GM19351 (cell line): ENCODE measurements at regions not wholly inside any gene's neighbourhood (a gene's known extent, or its start where the extent isn't known, plus 50 kb on each side); places are given as distances from the start of the nearest gene placed in this dataset.

Experiments
- ATAC-seq: cut with Tn5 transposase; IDR thresholded peaks from one replicate; pipeline ENCODE4 v1.9.1; 2021; ENCODE audit warnings: mild to moderate bottlenecking, moderate library complexity; ENCODE audit not compliant: unreplicated experiment

GRCh38 chr6:140321891-140322290 is 947.4 kb upstream of the CITED2 start:
- ATAC-seq: no peak

GRCh38 chr6:140320081-140321080 is 945.9 kb upstream of the CITED2 start:
- no peak for ATAC-seq

DNA sequence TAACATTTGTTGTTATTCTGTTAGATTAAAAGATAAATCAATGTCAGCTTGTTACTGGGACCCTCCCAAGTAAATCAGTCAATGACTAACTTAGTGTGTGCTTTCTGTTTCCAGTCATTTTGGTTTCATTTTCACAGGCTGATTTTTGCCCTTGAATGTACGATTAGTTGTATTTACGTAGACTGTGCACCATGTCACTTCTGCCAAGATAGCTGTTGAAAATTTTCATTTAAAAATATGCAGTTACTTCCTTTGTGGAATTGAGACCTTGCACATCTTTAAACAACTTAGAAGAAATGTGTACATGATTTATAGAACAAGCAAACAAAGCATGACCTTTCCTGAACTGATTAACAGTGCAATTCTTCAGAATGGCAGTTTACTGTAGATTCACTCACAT is 944.8 kb upstream of the CITED2 start:
- ATAC-seq: peak; percentile 75

DNA sequence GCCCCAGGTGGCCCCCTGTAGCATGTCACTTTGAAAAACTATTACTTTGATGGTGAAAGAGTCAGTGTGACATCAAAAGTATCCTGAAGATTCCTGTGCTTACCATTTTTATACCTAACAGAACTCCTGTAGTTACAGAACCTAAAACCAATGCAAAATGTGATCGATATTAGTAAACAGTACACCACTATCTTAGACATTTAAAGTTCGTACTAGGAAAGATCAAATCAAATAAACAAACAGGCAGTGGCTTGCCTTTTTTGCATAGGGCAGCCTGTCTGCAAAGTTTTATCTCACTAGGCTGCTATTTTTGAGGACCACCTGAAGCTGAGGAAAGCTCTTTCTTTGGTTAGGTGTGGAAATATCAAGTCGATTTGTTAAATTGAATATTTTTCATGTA is 944.0 kb upstream of the CITED2 start:
- ATAC-seq: no peak

DNA sequence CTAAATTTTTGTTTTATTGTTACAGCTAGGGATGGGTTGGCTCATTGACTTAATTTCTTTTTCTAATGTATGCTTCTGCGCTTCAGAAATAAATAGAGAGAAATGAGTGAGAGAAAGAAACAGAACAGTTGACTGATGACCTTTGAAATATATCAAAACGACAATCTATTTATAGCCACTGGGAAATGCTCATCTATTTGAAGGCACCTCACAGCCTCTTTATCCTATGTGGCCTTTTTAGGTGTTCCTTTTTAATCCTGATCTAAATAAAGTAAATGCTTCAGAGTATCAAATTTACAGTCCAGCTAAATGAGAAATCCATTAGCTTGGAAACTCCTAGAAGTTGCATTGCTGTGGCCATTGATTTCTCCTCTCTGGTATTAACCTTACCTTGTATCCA is 943.5 kb upstream of the CITED2 start:
- no peak for ATAC-seq

DNA sequence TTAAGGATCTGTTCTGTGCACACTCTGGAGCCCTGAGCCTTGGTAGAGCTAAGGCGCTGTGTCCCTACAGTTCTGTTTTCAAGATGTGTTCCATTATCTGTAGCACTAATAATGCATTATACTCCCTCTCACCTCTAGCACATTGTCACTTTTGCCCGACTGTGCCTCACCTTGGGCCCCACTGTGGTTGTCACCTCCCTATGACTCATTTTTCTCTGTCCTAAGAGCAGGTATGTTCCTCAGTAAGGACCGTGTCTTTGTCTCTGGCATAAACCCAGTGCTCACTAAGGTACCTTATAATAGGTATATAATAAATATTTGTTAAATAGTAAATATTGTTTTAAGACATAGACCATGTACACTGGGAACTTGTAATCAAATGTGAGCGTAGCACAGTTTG is 942.5 kb upstream of the CITED2 start:
- no peak for ATAC-seq

GRCh38 chr6:140314682-140315081 is 940.2 kb upstream of the CITED2 start:
- no peak for ATAC-seq

GRCh38 chr6:140311146-140311545 is 936.7 kb upstream of the CITED2 start:
- ATAC-seq: no peak

DNA sequence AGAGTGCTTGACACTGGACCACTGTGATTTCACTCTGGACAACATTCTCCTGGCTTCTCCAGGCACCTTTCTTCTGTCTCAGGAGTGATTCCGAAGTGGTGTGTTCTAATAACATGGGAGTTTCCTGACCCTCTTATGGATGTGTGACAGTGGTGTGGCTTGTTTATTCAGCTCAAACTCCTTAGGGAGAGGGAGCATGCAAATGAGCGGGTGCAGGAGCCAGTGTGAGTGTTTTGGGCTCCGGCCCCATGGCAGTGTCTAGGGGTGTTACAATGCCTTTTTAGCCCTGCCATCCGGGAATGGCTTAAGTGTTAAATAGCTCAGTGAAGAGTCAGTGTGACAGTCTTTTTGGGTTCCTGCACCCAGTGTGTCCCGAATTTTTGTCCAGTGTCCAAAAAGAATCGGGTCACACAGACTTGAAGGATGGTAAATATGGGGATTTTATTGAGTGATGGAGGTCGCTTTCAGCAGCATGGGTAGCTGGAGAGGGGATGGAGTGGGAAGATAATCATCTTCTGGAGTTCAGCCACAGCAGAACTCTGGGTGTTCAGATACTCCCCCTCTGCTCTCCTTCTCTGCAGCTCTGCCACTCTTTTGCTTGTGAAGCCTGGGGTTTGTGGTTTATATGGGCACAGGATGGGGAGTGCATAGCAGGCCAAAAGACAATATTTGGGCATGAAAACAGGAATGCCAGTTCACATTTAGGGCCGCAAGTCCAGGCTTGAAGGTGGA is 928.9 kb upstream of the CITED2 start:
- no peak for ATAC-seq

GRCh38 chr6:140300331-140300730 is 925.9 kb upstream of the CITED2 start:
- ATAC-seq: no peak

GRCh38 chr6:140289186-140289585 is 914.7 kb upstream of the CITED2 start:
- no peak for ATAC-seq

- no peak for ATAC-seq
Observed at GRCh38 chr6:140285998-140286690, 911.7 kb upstream of the CITED2 start.

- ATAC-seq: no peak
Observed at GRCh38 chr6:140285471-140285870, 911.0 kb upstream of the CITED2 start.

- ATAC-seq: no peak
Observed at GRCh38 chr6:140284871-140285270, 910.4 kb upstream of the CITED2 start.

DNA sequence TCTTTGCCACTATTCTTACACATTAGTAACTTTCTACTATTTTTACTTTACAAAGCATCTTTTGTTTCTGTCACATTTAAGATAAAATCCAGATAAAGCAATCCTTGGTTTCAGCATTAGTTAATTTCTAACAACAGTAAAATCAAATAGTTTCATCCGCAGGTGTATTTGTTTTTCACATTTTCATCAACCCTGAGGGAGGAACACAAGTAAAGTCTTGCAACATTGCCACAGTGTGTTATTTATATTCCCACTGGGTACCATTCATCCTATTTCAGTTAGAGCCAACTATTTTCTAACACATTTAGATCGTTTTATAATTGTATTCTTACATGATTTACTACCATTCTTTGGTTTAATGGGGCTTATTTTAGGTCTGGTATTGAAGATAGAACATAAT is 908.7 kb upstream of the CITED2 start:
- ATAC-seq: no peak

DNA sequence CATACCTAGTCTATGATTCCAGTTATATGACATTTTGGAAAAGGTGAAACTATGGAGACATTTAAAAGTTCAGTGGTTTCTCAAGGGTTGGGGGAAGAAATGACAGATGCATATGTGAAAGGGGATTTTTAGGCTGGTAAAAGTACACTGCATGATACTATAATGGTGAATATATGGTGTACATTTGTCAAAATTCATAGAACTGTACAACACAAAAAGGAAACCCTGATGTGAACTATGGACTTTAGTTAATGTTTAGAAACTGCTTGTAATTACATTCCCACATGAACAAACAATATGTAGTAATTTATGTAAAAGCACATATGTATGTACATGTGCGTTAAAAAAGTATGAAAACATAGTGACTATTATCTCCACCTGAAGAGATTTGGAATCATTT is 907.3 kb upstream of the CITED2 start:
- no peak for ATAC-seq

DNA sequence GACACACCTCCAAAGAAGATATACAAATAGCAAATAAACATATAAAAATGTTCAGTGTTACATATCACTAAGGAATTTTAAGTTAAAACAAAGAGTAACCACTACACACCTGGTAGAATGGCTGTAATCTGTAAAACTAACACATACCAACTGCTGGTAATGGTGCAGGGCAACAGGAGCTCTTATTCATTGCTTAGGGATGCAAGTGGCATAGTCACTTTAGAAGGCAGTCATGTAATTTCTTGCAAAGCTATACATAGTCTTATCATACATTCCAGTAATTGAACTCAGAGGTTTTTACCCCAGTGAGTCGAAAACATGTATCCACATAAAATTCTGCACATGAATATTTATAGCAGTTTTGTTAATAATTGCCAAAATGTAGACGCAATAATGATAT is 906.8 kb upstream of the CITED2 start:
- ATAC-seq: no peak

DNA sequence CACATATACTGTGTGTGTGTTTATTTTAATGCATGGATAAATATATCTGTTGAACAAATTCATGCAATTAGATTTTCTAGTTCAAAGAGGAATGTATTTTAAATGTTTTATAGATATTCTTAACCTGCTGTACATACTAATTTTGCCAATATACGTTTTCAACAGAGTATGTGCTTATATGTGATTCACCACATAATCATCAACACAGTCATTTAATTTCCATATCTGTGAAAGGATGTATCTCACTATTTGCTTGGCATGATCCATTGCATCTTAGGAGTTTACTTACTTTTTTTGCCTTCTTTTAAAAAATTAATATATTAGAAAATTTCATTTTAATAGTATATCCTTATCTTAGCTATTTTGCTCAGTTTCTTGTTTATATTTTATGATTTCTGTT is 902.3 kb upstream of the CITED2 start:
- ATAC-seq: no peak

- ATAC-seq: no peak
Observed at GRCh38 chr6:140276133-140276532, 901.7 kb upstream of the CITED2 start.

DNA sequence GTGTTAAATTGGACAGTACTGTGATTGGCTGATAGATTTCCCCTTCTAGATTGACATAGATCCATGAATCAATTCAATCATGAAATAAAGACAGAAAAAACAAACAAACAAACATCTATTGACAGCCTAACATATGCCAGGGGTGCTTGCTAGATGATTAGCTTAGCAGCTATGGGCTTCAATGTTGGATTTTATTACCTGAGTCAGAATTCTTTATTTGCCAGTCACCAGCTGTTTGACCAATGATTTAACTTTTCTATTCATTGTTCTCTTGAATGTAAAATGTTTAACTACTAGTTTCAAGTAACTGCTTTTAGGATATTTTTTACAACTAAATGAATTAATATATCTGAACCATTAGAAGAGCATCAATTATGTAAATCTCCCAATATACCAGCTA is 901.3 kb upstream of the CITED2 start:
- no peak for ATAC-seq

DNA sequence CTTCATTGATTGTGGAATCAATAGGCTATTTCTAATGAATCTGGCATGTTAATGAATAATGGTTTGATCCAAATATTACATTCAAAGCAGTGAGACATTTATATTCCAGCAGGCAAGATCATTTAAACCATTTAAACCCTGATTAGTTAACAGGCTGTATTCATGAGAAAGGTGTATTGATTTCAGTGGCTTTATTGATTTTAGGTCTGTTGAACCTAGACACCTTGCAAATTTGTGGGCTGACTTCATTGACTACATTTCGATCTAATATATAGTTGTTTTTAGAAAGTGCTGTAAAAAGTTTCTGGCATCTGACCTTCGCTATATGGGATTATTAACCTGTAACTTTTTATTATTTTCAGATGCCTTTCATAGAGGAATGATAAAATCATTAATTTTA is 900.1 kb upstream of the CITED2 start:
- no peak for ATAC-seq
